Suprapubic skin (tissue), 3 donors: ENCODE measurements at regions not wholly inside any gene's neighbourhood (a gene's known extent, or its start where the extent isn't known, plus 50 kb on each side); places are given as distances from the start of the nearest gene placed in this dataset.

Experiments used
- CTCF ChIP-seq, 2 donors: fragments of 200-600 bp in 1 of 2; fragments of 450-650 bp in 1 of 2; sonication (generic) in 1 of 2; IDR thresholded peaks; one replicate each; pipeline ENCODE4 v1.5.1; 2016 to 2019; ENCODE audit warnings: antibody characterized with exemption in 2 of 2, mild to moderate bottlenecking in 1 of 2, moderate library complexity in 1 of 2
- POLR2AphosphoS5 ChIP-seq, 3 donors: sonication (generic); formaldehyde crosslinking; IDR thresholded peaks; one replicate each; pipeline ENCODE4 v1.6.1; 2017; ENCODE audit warnings: antibody characterized with exemption in 3 of 3

- TF ChIP-seq CTCF (IDR thresholded peaks at IDR 0.05) (no peak), POLR2AphosphoS5 (IDR thresholded peaks at IDR 0.05) (no peak)
These were observed 540.1 kb upstream of the TENM4 start for GRCh38 chr11:79980916-79981315.
